ENCODE measurements at regions not wholly inside any gene's neighbourhood (a gene's known extent, or its start where the extent isn't known, plus 50 kb on each side); places are given as distances from the start of the nearest gene placed in this dataset.

DNA sequence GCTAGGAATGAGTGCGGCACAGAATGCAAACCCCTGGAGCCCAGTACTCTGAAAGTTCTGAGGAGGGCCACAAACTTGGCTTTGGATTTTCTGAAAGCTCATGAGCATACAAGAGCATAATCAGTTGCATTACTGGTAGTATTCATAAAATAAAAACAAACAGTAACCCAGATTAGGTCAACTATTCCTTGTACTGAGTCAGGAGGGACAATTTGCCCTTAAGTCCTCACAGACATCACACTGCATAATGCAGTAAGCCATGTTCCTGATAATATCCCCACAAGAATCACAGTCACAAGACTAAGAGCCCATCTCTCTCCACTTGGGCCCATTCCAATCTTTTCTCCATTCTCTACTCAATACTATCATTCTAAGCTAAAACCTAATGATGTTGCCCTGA lies 126.9 kb upstream of the NEIL3 start:
- TF ChIP-seq, protein P1, sequence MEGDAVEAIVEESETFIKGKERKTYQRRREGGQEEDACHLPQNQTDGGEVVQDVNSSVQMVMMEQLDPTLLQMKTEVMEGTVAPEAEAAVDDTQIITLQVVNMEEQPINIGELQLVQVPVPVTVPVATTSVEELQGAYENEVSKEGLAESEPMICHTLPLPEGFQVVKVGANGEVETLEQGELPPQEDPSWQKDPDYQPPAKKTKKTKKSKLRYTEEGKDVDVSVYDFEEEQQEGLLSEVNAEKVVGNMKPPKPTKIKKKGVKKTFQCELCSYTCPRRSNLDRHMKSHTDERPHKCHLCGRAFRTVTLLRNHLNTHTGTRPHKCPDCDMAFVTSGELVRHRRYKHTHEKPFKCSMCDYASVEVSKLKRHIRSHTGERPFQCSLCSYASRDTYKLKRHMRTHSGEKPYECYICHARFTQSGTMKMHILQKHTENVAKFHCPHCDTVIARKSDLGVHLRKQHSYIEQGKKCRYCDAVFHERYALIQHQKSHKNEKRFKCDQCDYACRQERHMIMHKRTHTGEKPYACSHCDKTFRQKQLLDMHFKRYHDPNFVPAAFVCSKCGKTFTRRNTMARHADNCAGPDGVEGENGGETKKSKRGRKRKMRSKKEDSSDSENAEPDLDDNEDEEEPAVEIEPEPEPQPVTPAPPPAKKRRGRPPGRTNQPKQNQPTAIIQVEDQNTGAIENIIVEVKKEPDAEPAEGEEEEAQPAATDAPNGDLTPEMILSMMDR (conservative IDR thresholded peaks at IDR 0.05 in 1 of 2, IDR thresholded peaks at IDR 0.05 in 1 of 2; ENCODE audit: extremely low read depth in 1 of 2, insufficient read depth in 1 of 2, low read depth in 1 of 2, low read length in 2 of 2), result no peak
- TF ChIP-seq EZH2 (IDR thresholded peaks at IDR 0.05; ENCODE audit: borderline replicate concordance, low read length), result no peak

All from mammary epithelial cell (primary cell).